Fibroblast of skin of left quadriceps (primary cell): ENCODE measurements at regions not wholly inside any gene's neighbourhood (a gene's known extent, or its start where the extent isn't known, plus 50 kb on each side); places are given as distances from the start of the nearest gene placed in this dataset.

Experiments
- DNase-seq, 2 experiments: peaks; one replicate each; pipeline ENCODE4 v3.0.0-alpha.2; 2013; ENCODE audit warnings: low read depth in 2 of 2

GRCh38 chr4:31104577-31104976, 384.4 kb downstream of the PCDH7 start:
- DNase-seq = no peak

- no peak for DNase-seq
Measured at GRCh38 chr4:31106419-31106818, 386.2 kb downstream of the PCDH7 start.

GRCh38 chr4:31107362-31107761, 387.2 kb downstream of the PCDH7 start:
- DNase-seq = no peak

GRCh38 chr4:31108762-31109161, 388.6 kb downstream of the PCDH7 start:
- DNase-seq = no peak

GRCh38 chr4:31111790-31112189, 391.6 kb downstream of the PCDH7 start:
- no peak for DNase-seq

- DNase-seq = no peak
Measured at GRCh38 chr4:31114816-31115215, 394.6 kb downstream of the PCDH7 start.

- no peak for DNase-seq
Measured at GRCh38 chr4:31124008-31124585, 403.9 kb downstream of the PCDH7 start.

- DNase-seq = no peak
Measured at GRCh38 chr4:31125061-31125460, 404.9 kb downstream of the PCDH7 start.

- no peak for DNase-seq
Measured at GRCh38 chr4:31125496-31125895, 405.3 kb downstream of the PCDH7 start.

GRCh38 chr4:31126881-31127398, 406.8 kb downstream of the PCDH7 start:
- no peak for DNase-seq

GRCh38 chr4:31130930-31131329, 410.8 kb downstream of the PCDH7 start:
- DNase-seq = no peak

GRCh38 chr4:31134720-31135119, 414.6 kb downstream of the PCDH7 start:
- no peak for DNase-seq

- DNase-seq = no peak
Measured at GRCh38 chr4:31139767-31140166, 419.6 kb downstream of the PCDH7 start.

- no peak for DNase-seq
Measured at GRCh38 chr4:31141095-31141831, 421.1 kb downstream of the PCDH7 start.

GRCh38 chr4:31141832-31142142, 421.6 kb downstream of the PCDH7 start:
- no peak for DNase-seq

GRCh38 chr4:31146366-31146765, 426.2 kb downstream of the PCDH7 start:
- DNase-seq = no peak

GRCh38 chr4:31148990-31149389, 428.8 kb downstream of the PCDH7 start:
- no peak for DNase-seq

- DNase-seq = no peak
Measured at GRCh38 chr4:31156221-31156620, 436.1 kb downstream of the PCDH7 start.

GRCh38 chr4:31160146-31160545, 440.0 kb downstream of the PCDH7 start:
- no peak for DNase-seq

- no peak for DNase-seq
Measured at GRCh38 chr4:31169846-31170245, 449.7 kb downstream of the PCDH7 start.

- DNase-seq = no peak
Measured at GRCh38 chr4:31171362-31171761, 451.2 kb downstream of the PCDH7 start.

- DNase-seq = no peak
Measured at GRCh38 chr4:31175242-31175910, 455.2 kb downstream of the PCDH7 start.

- DNase-seq = no peak
Measured at GRCh38 chr4:31183256-31183655, 463.1 kb downstream of the PCDH7 start.
